ENCODE measurements at regions not wholly inside any gene's neighbourhood (a gene's known extent, or its start where the extent isn't known, plus 50 kb on each side); places are given as distances from the start of the nearest gene placed in this dataset.

GRCh38 chr9:12958279-12958678, 183.5 kb downstream of the LURAP1L start:
- H3K36me3 ChIP-seq (ENCODE audit: insufficient read depth), result no peaks in the 10 kb centered on the region
- no peak overlapping the region for H2AFZ ChIP-seq (ENCODE audit: low read depth)
- H3K27ac ChIP-seq, result no peak overlapping the region
- no peaks in the 10 kb centered on the region for H3K27me3 ChIP-seq (ENCODE audit: insufficient read depth, low read depth)
- no peaks in the 10 kb centered on the region for H3K79me2 ChIP-seq (ENCODE audit: insufficient read depth, low read depth)
- H3K4me1 ChIP-seq (ENCODE audit: low read depth, poor library complexity, severe bottlenecking), result no peaks in the 10 kb centered on the region
- no peak overlapping the region for H3K4me2 ChIP-seq
- H3K4me3 ChIP-seq (IDR thresholded peaks at IDR 0.05; ENCODE audit: insufficient read depth, low read depth, low read length), result no peak overlapping the region
- H4K20me1 ChIP-seq (ENCODE audit: insufficient read depth), result no peaks in the 10 kb centered on the region
- no peak for TF ChIP-seq CTCF (conservative IDR thresholded peaks at IDR 0.05; ENCODE audit: low read depth, low read length)
- H3K9ac ChIP-seq, result no peak overlapping the region

GRCh38 chr9:12958708-12959107, 183.9 kb downstream of the LURAP1L start:
- Histone ChIP-seq H3K4me2 (no peak overlapping the region), H3K4me1 (ENCODE audit: low read depth, poor library complexity, severe bottlenecking) (no peaks in the 10 kb centered on the region), H4K20me1 (ENCODE audit: insufficient read depth) (no peaks in the 10 kb centered on the region), H3K9ac (no peak overlapping the region), H3K27me3 (ENCODE audit: insufficient read depth, low read depth) (no peaks in the 10 kb centered on the region), H3K79me2 (ENCODE audit: insufficient read depth, low read depth) (no peaks in the 10 kb centered on the region), H3K4me3 (IDR thresholded peaks at IDR 0.05; ENCODE audit: insufficient read depth, low read depth, low read length) (no peak overlapping the region), H3K36me3 (ENCODE audit: insufficient read depth) (no peaks in the 10 kb centered on the region), H2AFZ (ENCODE audit: low read depth) (no peak overlapping the region), H3K27ac (no peak overlapping the region)
- no peak for TF ChIP-seq CTCF (conservative IDR thresholded peaks at IDR 0.05; ENCODE audit: low read depth, low read length)

GRCh38 chr9:12961276-12961809, 186.5 kb downstream of the LURAP1L start:
- no peaks in the 10 kb centered on the region for H3K27me3 ChIP-seq (ENCODE audit: insufficient read depth, low read depth)
- no peak overlapping the region for H3K9ac ChIP-seq
- H4K20me1 ChIP-seq (ENCODE audit: insufficient read depth), result no peaks in the 10 kb centered on the region
- no peaks in the 10 kb centered on the region for H3K4me1 ChIP-seq (ENCODE audit: low read depth, poor library complexity, severe bottlenecking)
- TF ChIP-seq CTCF (conservative IDR thresholded peaks at IDR 0.05; ENCODE audit: low read depth, low read length), result no peak
- H3K27ac ChIP-seq, result no peak overlapping the region
- H3K4me2 ChIP-seq, result no peak overlapping the region
- H2AFZ ChIP-seq (ENCODE audit: low read depth), result no peak overlapping the region
- no peaks in the 10 kb centered on the region for H3K36me3 ChIP-seq (ENCODE audit: insufficient read depth)
- no peak overlapping the region for H3K4me3 ChIP-seq (IDR thresholded peaks at IDR 0.05; ENCODE audit: insufficient read depth, low read depth, low read length)
- H3K79me2 ChIP-seq (ENCODE audit: insufficient read depth, low read depth), result no peaks in the 10 kb centered on the region

- Histone ChIP-seq H3K79me2 (ENCODE audit: insufficient read depth, low read depth) (no peaks in the 10 kb centered on the region), H3K4me3 (IDR thresholded peaks at IDR 0.05; ENCODE audit: insufficient read depth, low read depth, low read length) (no peak overlapping the region), H4K20me1 (ENCODE audit: insufficient read depth) (no peaks in the 10 kb centered on the region), H3K27ac (no peak overlapping the region), H3K4me2 (no peak overlapping the region), H3K27me3 (ENCODE audit: insufficient read depth, low read depth) (no peaks in the 10 kb centered on the region), H3K4me1 (ENCODE audit: low read depth, poor library complexity, severe bottlenecking) (no peaks in the 10 kb centered on the region), H2AFZ (ENCODE audit: low read depth) (no peak overlapping the region), H3K36me3 (ENCODE audit: insufficient read depth) (no peaks in the 10 kb centered on the region), H3K9ac (no peak overlapping the region)
- TF ChIP-seq CTCF (conservative IDR thresholded peaks at IDR 0.05; ENCODE audit: low read depth, low read length), result no peak
Measured at GRCh38 chr9:12963537-12963936, 188.7 kb downstream of the LURAP1L start.

Data from KMS-11 (cell line).